ENCODE measurements at regions not wholly inside any gene's neighbourhood (a gene's known extent, or its start where the extent isn't known, plus 50 kb on each side); places are given as distances from the start of the nearest gene placed in this dataset.

- no peak for DNase-seq (ENCODE audit: low read depth in 2 of 2, low spot score in 1 of 2)
These were observed 200.6 kb downstream of the BCOR start for GRCh38 chrX:39896951-39897740.

DNA sequence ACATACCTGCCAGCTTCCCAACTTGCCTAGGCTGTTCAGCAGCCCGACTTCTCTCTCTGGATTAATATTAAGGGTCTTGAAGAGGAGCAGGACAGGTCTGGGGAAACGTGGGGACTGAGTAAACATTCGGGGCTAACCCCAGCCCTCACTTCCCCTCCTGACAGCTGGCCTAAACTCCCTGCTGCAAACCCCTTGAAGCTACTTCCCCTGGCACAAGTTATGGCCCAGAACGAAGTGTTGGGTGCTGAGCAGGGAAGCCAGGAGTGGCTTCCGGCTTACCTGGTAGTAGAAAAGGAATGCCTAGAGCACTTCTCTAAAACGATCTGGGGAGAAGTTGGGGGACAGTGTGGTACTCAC, 200.0 kb downstream of the BCOR start:
- no peak for DNase-seq (ENCODE audit: low read depth in 2 of 2, low spot score in 1 of 2)

DNA sequence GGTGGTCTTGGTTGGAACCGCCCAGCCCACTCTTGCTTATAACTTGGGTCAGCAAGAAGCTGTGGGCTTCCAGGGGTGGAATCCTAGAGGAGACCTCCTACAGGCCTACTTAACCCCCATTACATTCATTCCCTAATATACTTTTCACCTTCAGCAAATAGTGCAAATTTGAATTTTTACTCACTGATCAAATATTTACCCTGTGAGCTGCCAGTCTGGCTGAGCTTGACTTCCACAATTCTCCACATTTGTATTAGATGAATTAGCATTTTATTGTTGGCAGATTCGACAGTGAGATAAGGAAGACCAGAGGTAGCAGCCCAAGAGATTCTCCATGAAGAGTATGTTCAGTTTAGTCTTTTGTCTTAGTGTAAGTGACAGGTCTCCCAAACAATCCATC, 199.6 kb downstream of the BCOR start:
- DNase-seq (ENCODE audit: low read depth in 2 of 2, low spot score in 1 of 2), result no peak

DNA sequence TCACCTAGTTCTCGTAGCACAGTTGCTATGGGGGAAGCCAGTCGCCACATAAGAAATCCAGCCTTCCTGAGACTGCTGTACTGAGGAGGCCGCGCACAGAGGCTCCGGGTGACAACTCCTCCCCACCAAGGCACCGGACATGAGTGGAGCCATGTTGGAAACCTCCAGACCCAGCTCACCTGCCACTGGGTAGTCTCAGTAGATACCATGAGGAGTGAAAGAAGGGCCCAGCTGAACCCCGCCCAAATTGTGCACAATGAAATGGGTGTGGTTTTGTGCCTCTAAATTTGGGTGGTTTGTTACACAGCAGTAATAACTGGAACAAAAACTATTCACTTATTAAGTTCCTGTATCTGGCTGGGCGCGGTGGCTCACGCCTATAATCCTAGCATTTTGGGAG, 198.7 kb downstream of the BCOR start:
- no peak for DNase-seq (ENCODE audit: low read depth in 2 of 2, low spot score in 1 of 2)

GRCh38 chrX:39899856-39900776, 197.6 kb downstream of the BCOR start:
- DNase-seq (ENCODE audit: low read depth in 2 of 2, low spot score in 1 of 2), result no peak

DNA sequence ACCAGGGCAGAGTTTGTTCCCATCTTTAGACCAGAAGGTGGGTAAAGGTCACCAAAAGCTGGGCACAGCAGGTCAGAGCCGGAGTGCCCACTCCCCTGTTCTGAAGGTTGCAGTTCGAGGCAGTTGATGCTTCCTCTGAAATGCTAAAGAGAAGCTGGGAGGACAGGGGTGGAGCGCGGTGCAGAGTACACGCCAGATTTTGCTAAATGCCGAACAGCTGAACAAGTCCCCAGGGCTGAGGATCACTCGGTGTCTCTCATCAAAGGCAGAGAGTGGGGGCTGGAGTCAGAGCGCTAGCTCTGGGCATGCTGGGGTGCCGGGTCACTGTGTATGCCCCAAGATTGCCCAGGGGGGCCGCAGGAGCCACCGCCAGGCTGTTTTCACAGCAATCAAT, 197.0 kb downstream of the BCOR start:
- no peak for DNase-seq (ENCODE audit: low read depth in 2 of 2, low spot score in 1 of 2)

DNA sequence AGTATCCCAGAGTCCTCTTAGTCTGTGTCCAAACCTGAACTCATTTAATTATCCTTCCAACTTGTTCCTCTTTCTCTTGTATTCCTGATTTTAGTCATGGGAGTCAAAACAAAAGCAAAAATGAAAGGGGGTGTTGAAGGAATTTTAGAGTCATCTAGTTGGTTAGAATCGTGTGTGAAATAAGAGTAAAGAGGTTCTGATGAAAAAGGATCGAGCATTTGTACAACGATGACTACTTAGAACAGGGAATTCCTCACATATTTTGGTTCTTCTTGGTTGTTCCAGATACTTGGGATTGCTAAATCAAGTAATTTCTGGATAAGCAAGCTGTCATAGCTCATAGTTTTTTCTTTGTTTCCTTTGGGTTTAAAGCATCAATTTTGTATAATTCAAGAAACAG, 194.4 kb downstream of the BCOR start:
- no peak for DNase-seq (ENCODE audit: low read depth in 2 of 2, low spot score in 1 of 2)

GRCh38 chrX:39903937-39904336, 193.8 kb downstream of the BCOR start:
- DNase-seq (ENCODE audit: low read depth in 2 of 2, low spot score in 1 of 2), result no peak

DNA sequence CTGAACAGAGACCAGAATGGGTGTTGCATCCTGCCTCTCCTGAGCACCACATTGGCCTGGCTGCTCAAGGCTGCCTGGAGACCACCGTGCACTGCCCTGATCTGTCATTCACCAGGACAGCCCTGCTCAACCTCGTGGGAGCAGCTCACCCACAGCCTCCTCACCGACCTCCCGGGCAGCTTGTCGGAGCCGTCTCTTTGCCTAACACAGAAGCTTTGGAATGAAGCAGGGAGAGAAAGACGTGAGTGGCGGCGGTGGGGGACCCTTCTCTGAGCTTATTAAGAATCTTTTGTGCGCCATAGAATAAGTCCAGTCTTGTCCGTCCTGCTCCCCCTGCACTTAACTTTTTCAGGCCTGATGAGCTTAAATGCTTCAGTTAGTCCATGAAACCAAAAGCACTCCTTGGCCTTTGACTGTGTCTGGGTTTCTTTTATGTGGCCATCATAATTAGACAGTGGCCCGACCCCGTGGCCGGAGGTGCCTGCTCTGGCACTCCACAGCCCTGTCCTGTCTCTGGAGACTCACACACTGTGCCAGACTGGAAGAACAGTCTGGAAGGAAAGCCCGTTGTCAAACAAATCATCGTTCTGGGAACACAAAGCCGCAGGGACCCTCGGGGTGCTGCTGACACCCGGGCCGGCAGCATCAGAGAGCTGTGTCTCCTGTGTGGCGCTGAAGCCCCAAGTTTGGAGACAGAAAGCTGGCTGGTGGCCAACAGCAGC, 192.8 kb downstream of the BCOR start:
- DNase-seq (ENCODE audit: low read depth in 2 of 2, low spot score in 1 of 2), result no peak

- DNase-seq (ENCODE audit: low read depth in 2 of 2, low spot score in 1 of 2), result no peak
These were observed 192.2 kb downstream of the BCOR start for GRCh38 chrX:39905538-39905891.

- DNase-seq (ENCODE audit: low read depth in 2 of 2, low spot score in 1 of 2), result no peak
These were observed 191.8 kb downstream of the BCOR start for GRCh38 chrX:39905946-39906345.

- DNase-seq (ENCODE audit: low read depth in 2 of 2, low spot score in 1 of 2), result no peak
These were observed 189.6 kb downstream of the BCOR start for GRCh38 chrX:39907964-39908661.

DNA sequence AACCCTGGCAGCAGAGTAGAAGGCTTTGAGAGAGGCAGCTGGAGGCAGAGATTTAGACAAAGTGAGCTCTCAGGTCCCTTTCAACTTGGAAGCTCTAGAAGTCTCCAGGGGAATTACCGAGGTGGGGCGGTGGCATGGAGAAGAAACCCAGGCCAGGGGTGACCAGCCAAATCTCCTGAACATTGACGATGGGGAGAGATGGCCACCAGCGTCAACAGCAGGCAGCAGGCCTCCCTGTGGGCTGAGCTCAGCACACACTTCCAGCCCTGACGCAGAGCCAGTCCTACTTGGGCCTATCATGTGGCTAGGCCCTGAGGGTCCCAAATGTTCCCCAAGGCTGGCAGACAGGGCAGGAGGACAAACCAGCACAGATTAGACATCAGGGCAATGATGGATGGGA, 187.8 kb downstream of the BCOR start:
- no peak for DNase-seq (ENCODE audit: low read depth in 2 of 2, low spot score in 1 of 2)

- DNase-seq (ENCODE audit: low read depth in 2 of 2, low spot score in 1 of 2), result no peak
These were observed 187.1 kb downstream of the BCOR start for GRCh38 chrX:39910651-39911050.

DNA sequence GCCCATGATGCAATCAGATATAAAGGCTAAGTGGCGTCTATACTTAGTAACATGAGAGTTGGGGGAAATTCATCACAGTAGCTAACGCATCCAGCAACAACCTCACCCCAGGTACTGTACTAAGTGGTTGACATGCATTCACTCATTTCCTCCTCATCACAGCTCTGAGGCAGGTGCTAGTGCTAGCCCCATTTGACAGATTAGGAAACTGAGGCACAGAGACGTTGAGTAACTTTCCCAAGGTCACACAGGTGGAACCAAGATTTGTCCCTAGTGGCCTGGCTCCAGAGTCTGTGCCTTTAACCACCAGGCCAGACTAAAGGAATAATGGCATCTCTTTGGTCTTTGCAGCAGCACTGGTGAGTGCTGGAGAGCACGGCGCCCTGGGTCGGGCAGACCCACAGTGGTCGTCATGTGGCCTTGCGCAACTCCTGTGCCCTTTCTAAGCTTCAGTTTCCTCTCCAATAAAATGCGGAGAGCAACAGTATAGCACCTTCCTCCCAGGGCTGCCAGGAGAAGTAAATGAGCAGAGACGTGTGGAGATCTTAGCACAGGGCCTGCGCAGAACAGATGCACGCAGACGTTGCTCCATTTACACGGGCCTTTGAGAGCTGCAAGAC, 186.4 kb downstream of the BCOR start:
- no peak for DNase-seq (ENCODE audit: low read depth in 2 of 2, low spot score in 1 of 2)

- no peak for DNase-seq (ENCODE audit: low read depth in 2 of 2, low spot score in 1 of 2)
These were observed 185.6 kb downstream of the BCOR start for GRCh38 chrX:39912126-39912525.

- DNase-seq (ENCODE audit: low read depth in 2 of 2, low spot score in 1 of 2), result no peak
These were observed 182.7 kb downstream of the BCOR start for GRCh38 chrX:39915081-39915480.

DNA sequence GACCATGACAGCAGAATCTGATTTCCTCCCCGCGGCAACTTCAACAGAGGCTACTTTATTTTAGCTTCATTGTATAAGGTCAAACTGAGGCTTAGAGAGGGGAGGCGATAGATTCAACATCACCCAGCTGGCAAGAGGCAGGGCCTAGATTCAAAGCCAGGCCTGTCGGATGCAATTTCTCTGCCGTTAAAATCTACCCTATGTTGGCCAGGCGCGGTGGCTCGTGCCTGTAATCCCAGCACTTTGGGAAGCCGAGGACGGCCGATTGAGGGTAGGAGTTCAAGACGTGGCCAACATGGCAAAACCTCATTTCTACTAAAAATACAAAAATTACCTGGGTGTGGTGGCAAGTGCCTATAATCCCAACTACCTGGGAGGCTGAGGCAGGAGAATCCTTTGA, 182.2 kb downstream of the BCOR start:
- no peak for DNase-seq (ENCODE audit: low read depth in 2 of 2, low spot score in 1 of 2)

DNA sequence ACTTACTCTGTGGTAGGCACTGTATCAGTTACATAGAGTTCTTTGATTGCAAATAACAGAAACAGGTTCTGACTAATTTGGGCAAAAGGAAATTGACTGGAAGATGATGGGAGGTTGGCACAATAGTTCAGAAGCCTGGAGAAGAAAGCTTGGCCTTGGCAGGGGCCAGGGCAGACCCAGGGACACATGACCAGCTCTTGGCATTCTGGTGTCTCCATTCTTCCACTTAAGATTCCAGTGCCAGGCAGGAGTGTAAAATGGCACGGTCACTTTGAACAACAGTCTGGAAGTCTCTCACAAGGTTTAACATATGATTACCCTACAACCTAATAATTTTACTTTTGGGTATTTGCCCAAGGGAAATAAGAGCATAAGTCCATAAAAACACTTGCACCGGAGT, 175.9 kb downstream of the BCOR start:
- no peak for DNase-seq (ENCODE audit: low read depth in 2 of 2, low spot score in 1 of 2)

DNA sequence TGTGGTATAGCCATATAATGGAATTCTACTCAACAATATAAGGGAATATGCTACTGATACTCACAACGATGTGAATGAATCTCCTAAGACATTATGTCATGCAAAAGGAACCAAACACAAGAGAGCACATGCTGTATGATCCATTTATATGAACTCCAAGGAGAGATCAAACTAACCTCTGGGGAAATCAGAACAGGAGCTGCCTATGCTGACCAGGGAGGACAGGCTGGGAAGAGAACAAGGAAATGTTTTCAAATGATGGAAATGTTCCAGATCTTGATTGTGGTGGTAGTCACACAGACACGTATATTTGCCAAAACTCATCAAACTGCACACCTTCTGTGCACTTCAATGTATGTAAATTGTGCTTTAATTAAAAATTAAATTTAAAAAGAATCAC, 175.3 kb downstream of the BCOR start:
- DNase-seq (ENCODE audit: low read depth in 2 of 2, low spot score in 1 of 2), result no peak

GRCh38 chrX:39922926-39923325, 174.8 kb downstream of the BCOR start:
- no peak for DNase-seq (ENCODE audit: low read depth in 2 of 2, low spot score in 1 of 2)
